ENCODE measurements at regions not wholly inside any gene's neighbourhood (a gene's known extent, or its start where the extent isn't known, plus 50 kb on each side); places are given as distances from the start of the nearest gene placed in this dataset.

DNA sequence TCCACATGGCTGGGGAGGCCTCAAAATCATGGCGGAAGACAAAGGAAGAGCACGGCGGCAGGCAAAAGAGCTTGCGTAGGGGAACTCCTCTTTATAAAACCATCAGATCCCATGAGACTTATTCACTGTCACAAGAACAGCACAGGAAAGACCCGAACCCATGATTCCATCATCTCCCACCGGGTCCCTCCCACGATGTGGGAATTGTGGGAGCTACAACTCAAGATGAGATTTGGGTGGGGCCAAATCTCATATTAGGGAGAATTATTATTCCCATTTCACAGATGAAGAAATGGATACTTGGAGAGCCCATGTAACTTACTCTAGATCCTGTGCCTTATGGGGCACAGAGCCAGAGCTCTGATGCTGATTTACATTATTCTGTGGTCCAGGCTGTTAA, 322.6 kb downstream of the PCNX1 start:
- TF ChIP-seq, protein P1, sequence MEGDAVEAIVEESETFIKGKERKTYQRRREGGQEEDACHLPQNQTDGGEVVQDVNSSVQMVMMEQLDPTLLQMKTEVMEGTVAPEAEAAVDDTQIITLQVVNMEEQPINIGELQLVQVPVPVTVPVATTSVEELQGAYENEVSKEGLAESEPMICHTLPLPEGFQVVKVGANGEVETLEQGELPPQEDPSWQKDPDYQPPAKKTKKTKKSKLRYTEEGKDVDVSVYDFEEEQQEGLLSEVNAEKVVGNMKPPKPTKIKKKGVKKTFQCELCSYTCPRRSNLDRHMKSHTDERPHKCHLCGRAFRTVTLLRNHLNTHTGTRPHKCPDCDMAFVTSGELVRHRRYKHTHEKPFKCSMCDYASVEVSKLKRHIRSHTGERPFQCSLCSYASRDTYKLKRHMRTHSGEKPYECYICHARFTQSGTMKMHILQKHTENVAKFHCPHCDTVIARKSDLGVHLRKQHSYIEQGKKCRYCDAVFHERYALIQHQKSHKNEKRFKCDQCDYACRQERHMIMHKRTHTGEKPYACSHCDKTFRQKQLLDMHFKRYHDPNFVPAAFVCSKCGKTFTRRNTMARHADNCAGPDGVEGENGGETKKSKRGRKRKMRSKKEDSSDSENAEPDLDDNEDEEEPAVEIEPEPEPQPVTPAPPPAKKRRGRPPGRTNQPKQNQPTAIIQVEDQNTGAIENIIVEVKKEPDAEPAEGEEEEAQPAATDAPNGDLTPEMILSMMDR (IDR thresholded peaks at IDR 0.05; ENCODE audit: insufficient read depth, low read length), result no peak
- TF ChIP-seq GABPA (IDR thresholded peaks at IDR 0.05; ENCODE audit: low read depth) (no peak), POLR2AphosphoS5 (IDR thresholded peaks at IDR 0.05; ENCODE audit: low read depth) (no peak)
- TF ChIP-seq, protein P2, sequence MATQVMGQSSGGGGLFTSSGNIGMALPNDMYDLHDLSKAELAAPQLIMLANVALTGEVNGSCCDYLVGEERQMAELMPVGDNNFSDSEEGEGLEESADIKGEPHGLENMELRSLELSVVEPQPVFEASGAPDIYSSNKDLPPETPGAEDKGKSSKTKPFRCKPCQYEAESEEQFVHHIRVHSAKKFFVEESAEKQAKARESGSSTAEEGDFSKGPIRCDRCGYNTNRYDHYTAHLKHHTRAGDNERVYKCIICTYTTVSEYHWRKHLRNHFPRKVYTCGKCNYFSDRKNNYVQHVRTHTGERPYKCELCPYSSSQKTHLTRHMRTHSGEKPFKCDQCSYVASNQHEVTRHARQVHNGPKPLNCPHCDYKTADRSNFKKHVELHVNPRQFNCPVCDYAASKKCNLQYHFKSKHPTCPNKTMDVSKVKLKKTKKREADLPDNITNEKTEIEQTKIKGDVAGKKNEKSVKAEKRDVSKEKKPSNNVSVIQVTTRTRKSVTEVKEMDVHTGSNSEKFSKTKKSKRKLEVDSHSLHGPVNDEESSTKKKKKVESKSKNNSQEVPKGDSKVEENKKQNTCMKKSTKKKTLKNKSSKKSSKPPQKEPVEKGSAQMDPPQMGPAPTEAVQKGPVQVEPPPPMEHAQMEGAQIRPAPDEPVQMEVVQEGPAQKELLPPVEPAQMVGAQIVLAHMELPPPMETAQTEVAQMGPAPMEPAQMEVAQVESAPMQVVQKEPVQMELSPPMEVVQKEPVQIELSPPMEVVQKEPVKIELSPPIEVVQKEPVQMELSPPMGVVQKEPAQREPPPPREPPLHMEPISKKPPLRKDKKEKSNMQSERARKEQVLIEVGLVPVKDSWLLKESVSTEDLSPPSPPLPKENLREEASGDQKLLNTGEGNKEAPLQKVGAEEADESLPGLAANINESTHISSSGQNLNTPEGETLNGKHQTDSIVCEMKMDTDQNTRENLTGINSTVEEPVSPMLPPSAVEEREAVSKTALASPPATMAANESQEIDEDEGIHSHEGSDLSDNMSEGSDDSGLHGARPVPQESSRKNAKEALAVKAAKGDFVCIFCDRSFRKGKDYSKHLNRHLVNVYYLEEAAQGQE (IDR thresholded peaks at IDR 0.05; ENCODE audit: insufficient replicate concordance, low read depth), result no peak
